ENCODE measurements at regions not wholly inside any gene's neighbourhood (a gene's known extent, or its start where the extent isn't known, plus 50 kb on each side); places are given as distances from the start of the nearest gene placed in this dataset.
"Not testable (repeated sequence)": the region's sequence is repeated elsewhere in the genome, so short reads cannot be mapped to it uniquely, and the experiment has no call there.

DNA sequence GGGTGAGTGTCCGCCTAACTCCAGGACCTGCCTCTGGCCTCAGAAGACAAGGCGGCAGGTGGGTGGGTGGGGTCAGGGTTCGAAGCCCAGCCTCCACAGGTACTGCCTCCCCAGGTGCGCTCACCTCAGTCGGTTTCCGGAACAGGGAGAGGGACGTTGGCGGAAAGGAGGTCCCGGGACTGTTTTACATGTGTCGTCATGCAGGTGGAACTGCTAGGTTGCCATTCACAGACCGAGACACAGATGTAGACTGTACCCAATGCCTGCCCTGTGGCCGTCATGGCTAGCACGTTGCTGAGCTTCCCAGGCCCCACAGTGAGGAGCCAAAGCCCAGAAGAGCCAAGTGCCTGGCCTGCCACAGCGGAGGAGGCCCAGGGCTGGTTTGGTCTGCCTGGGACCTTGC, 284.0 kb upstream of the HS6ST1 start:
- DNase-seq = no peak

DNA sequence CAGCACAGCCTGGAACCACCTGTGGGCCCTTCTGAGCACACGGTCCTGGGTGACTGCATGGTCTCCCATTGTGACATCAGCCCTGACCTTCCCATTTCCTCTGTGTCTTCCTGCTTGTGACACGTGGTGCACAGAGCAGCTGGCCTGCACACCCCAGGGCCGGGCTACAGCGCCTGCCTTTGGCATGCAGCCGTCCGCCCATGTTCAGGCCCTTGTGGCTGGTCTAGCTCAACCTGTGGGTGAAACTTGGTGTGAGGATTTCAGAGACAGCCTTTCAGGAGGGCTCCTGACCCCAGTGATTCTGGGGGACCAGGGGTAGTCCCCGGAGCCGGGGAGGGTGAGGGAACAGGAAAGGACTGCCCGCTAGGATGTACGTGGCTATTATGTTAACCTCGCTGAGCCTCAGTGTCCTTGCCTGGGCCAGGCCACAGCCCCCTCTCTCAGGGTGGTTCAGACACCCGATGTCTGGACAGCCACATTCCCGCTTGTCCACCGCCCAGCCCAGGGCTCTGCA, 284.8 kb upstream of the HS6ST1 start:
- no peak for DNase-seq

DNA sequence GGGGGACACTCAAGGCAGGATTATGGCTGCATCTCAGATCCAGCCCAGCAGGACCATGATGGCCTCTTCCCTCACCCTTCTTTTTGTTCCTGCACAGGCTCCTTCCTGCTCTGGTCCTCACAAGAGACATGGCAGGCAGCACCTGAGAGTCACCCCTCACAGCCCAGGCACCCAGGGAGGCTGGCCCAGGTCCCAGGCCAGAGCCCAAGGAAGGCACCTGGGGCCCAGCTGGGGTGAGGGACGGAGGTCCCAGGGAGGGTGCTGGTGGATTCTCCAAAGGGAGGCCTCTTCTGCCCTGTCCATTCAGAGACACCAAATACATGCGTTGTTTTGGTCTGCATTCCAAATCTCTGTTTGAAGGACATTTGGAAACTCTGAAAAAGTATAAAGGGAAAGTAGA, 285.4 kb upstream of the HS6ST1 start:
- no peak for DNase-seq

DNA sequence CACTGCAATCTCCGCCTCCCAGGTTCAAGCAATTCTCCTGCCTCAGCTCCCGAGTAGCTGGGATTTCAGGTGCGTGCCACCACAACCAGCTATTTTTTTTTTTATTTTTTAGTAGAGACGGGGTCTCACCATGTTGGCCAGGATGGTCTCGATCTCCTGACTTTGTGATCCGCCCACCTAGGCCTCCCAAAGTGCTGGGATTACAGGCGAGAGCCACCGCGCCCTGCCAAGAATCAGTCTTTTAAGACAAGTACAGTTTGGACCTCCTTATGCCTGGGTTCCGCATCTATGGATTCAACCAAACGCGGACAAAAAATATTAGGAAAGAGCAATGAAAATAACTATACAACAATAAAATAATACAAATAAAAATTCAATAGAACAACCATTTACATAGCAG, 285.9 kb upstream of the HS6ST1 start:
- DNase-seq = not testable (repeated sequence)

DNA sequence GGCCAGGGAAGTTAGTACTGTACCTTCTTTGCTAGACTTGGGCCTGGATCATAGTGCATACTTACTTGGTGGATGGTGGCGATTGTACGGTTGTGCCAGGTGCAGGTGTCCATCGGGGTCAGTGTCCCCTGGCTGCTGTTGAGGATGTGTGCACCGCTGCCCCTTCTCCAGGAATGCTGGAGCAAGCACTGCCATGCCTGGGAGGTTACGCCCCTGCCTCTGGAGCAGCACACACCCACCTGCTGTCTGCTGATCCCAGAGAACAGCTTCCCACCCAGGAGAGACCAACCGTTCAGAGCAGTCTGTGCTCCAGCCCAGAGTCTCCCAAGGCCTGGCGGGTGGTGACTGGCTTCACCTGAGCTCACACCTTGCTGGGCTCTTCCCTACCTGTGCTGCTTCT, 286.8 kb upstream of the HS6ST1 start:
- no peak for DNase-seq

DNA sequence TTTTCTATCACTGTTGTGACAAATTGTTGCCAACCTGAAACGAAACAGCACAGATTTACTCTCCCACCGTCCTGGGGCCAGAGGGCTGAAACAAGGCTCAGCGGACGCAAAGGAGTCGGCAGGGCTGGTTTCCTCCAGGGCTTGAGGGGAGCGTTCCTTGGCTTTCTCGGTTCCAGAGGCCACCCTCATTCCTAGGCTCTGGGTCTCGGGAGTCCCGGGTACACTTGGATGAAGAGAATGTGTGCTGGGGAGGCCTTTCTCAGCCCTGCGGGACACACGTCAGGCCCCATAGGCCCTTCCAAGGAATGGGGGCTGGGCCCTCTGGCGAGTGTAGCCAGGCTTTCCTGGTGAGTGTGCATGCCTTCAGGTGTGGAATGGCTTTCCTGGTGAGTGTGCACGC, 287.3 kb upstream of the HS6ST1 start:
- no peak for DNase-seq

DNA sequence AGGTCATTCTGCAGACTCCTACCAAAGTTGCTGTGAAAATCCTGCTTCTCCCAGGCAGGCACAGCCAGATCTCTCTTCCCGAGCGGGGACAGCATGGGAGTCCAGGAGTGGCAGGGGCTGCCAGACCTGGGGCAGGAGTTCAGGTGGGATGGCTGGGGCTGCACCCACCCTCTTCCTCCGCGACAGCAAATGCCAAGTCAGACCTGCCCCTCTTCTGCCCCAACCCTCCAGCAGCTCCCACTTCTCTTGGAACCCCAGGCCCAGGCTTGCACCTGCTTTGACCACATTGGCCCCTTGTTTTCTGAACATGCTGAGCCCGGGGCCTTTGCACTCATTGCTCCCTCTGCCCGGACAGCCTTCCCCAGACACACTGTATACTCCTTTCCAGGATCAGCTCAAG, 288.2 kb upstream of the HS6ST1 start:
- no peak for DNase-seq

DNA sequence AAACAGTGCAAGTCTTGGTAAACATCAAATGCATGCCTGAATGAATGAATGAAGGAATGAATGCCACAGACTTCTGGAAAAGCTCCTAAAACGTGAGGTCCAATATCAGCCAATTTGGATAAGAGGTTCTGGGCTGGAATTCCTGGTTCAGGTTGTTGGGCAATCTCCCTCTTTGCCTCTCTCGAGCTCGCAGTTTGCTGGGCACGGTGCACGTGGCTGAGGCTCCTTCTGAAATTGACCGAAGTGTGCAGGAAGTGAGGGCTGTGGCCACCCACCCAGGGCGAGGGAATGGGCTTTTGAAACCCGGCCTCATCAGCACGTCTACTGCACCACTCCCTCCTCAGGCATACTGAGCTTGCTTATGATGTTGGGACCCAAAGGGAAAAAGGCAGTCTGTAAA, 288.8 kb upstream of the HS6ST1 start:
- DNase-seq = no peak

DNA sequence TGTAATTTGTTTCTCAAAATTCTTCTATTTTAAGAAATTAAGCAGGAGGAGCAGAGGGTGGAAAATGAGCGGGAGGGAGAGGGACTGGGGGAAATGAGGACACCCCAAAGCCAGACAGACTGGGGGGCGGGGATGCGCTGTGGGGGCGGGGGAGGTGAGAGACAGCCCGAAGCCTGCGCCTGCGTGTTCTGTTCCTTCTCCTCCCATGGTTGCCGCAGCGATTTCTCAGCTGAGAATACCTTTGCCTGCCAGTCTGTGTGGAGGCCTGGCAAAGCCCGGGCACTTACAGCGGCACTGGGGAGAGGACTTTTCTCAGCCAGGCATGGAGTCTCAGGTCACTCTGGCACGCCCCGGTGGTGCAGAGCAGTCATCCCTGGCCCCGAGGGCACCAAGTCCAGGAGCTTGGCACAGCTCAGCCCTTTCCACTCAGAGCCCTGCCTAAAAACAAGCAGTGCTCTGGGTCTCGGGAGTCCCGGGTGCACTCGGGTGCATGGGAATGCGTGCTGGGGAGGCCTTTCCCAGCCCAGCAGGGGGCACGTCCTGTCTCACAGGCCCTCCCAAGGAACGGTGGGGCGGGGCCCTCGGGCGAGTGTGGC, 289.3 kb upstream of the HS6ST1 start:
- DNase-seq = no peak

DNA sequence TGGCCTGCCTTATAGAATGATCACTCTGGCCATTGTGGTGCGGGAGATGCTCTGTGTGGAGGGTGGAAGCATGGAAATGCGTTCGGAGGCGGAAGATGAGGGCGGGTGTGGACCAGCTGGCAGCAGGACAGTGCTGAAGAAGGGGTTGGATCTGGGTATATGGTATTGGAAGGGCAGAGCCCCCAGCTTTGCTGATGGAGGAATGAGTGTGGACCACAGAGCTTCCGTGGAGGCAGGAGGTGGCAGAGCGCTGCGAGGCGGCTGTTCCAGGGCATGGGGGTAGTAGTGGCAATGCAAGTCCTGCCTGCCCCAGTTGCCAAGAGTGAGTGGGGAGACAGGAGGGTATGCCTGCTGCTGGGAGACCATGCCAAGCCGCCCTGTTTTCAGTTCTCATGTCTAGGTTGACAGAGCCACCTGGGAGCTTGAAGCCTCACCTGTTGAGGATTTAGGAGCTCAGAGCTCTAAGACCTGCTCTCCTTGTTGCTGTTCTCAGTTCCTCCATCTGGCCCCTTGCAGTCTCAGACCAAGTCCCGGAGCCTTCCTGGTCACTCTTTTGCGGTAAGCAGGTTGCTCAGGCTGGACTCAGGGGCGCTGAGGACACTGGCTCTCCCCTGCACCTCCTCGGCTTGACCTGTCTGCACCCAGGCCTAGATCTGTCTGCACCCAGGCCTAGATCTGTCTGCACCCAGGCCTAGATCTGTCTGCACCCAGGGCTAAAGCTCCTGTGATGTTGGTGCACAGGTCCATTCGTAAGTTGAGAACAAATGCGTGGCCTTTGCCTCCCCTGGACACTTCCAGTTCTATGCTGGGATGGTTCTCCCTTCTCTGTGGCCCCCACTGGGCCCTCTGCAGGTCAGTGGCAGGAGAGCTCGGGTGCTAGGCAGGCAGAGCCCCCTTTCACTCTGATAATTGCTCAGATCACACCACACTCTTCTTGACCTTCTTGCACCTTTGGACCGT, 290.5 kb upstream of the HS6ST1 start:
- DNase-seq = no peak

DNA sequence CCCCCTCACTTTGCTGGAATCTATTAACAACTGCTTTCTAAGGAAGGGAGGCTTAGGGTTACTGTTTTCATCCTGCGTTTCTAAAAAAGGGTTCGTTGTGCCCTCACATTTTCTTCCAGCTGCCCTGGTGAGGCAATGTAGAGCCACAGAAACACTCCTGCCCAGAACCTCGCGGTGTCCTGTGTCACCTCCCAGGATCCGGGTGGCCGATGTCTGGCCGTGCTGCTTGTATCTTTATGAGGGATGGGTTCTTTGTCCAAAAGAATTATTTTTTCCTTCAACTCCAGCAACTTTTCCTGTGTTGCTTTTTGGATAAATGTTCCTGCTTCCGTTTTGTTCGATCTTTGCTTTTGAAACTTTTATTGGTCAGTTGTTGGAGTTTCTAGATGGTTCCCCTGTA, 291.8 kb upstream of the HS6ST1 start:
- DNase-seq = no peak

DNA sequence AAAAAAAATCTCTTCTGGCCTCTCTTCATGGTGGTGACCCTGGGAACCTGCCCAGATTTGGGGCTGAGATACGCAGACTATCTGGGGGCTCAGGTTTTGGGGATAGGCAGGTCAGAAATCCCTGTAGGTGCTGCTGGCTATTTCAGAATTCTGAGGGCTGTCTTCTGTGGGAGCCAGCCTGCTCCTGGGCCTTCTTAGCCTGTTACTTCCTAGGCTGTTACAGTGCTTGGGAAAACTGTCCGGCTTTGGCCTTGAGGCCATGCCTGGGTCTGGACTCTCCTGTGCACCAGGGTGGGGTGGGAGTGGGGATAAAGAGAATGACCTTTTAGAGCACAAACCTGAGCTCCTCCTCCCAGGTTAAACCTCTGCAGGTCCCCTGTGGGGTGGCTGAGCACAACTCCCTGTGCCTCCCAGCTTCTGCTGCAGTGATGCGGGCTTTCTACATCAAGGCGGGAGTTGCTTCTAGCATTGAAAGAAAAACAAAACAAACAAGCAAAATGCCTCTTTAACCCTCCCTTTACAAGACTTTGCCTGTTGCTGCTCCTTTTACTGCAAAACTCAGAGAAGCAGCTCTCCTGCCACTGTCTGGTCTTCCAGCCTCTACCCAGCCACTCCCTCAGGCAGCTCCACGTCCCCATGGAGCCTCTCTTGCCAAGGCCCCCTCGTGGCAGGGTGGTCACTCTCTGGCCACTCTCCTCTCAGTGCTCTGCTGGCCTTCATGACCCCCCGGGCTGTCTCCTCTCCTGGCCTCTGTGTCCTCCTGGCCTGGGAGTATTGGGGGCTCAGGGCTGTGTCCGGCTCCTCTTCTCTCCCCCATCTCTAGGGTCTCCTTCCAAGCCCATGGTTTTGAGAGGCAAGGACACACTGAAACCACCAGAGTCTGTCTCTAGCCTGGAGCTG, 293.0 kb upstream of the HS6ST1 start:
- no peak for DNase-seq

DNA sequence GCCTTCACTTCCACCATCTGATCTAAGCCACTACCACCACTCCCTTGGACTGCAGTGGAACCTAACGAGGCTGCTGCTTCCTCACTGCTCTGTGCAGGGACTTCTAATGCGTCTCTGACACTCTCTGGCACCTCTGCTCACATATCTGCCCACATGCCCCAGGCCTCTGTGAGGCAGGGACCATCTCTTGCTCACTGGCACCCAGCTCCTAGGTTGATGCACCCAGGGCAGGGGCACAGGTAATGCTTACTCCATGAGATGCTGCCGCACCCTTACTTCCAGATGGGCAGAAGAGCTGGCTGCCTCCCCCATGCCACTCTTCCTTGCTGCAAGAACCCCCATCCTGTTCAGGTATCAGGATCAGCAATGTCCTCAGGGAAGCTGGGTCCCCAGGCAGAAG, 294.0 kb upstream of the HS6ST1 start:
- DNase-seq = no peak

DNA sequence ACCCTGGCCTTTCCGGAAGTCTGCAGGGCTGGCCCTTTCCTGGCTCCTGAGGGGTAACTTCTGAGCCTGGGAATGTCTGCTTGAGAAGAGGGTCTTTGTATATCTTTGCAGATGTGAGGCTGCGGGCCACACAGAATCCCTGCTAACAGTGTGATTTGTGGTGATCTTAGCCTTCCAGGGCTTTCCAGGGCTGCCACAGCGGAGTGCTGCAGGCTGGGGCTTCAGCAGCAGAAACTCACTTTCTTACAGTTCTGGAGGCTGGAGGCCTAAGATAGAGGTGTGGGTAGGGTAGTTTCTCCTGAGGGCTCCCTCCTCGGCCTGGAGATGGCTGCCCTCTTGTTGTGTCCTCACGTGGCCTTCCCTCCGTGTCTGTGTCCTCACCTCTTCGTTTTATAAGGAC, 294.7 kb upstream of the HS6ST1 start:
- DNase-seq = no peak

DNA sequence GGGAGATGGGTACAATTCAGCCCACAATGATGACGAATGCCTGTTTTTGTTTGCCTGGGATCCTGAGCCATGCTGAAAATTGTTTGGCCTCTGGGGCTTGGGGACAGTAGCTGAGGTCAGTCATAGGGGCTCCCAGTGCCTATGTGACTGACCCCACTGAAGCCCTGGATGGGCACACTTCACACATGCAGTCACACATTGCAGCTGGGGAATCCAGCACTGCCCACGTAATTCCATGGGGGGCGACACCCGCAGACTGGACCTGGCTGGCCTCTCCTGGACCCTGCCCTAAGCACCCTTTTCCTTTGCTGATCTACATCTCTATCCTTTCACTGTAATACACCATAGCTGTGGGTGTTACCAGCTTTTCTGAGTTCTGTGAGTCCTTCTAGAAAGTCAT, 295.2 kb upstream of the HS6ST1 start:
- no peak for DNase-seq

DNA sequence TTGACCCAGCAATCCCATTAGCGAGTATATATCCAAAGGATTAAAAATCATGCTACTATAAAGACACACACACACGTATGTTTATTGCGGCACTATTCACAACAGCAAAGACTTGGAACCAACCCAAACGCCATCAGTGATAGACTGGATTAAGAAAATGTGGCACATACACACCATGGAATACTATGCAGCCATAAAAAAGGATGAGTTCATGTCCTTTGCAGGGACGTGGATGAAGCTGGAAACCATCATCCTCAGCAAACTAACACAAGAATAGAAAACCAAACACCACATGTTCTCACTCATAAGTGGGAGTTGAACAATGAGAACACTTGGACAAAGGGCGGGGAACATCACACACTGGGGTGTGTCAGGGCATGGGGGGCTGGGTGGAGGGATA, 296.2 kb upstream of the HS6ST1 start:
- not testable (repeated sequence) for DNase-seq

DNA sequence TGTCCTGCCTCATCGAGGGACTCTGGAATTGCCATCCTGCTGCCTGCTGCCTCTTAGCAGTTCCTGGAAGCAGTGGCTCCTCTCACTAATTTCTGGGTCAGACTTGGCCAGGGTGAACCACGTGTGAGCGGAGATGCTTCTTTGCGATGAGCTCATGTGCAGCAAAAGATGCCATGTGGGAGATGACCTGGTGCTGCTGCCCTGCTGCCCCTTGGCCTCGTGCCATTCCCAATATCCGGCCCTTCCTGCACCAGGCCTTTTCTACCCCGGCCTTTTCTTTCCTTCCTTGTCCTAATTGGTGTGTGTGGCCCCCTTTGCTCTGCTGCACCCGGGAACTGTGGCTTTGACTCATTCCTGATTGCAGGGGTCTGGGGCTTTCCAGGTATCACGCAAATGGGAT, 296.9 kb upstream of the HS6ST1 start:
- DNase-seq = no peak

DNA sequence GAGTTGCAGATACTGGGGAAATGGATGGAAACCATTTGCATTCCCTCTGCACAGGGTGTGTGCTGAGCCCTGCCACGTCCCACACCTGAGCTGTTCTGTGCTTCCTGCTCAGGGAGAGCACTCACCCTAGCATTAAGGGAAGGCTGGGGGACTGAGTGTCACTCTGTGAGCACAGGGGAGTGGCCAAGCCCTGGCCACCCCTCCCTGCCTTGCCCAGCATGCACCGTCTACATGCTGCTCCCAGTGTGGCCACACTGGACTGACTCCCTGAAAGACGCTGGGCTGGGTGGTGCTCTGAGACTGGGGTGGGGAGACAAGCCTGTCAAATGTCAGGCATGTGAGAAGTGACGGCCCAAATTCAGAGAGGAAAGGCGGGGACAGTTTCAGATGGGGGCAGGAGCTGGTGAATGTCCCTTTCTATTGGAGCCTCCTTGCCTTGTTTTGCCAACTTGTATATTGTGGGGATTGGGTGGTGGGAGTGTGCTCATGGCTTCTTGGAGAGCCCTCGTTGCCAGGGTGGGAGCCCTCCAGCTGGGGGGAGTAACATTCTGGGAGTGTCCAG, 298.4 kb upstream of the HS6ST1 start:
- DNase-seq = no peak

DNA sequence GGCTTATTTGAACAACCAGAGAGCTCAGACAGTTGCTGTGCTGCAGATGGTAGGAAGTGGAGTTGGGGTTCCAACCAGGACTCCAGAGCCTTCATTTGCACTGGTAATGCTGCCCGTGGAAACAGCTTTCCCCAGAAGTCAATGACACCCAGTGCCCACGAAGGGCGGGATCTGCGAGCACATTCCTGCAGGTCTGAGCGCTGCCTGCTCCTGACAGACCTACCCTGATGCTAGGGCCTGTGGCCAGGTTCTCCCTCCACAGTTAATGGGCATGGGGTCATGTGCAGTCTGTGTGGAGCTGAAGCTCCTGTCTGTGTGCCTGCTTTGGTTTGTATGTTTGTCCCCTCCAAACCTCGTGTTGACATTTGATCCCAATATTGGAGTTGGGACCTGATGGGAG, 299.0 kb upstream of the HS6ST1 start:
- DNase-seq = no peak

DNA sequence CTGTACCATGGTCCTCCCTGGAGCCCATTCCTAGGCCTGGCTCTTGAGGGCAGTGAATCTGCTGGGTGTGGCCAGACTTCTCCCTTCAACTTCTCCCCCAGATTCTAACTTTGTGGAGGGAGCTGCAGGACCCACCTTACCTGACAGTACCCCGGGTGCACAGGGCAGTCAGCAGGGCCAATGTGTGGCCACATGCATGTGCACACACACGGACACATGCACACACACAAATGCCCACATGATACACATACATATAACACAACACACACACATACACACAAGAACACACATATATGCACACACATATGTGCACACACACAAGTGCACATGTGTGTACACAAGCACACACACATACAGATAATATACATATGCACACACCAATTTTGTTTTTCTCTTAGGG, 300.0 kb upstream of the HS6ST1 start:
- DNase-seq = no peak

DNA sequence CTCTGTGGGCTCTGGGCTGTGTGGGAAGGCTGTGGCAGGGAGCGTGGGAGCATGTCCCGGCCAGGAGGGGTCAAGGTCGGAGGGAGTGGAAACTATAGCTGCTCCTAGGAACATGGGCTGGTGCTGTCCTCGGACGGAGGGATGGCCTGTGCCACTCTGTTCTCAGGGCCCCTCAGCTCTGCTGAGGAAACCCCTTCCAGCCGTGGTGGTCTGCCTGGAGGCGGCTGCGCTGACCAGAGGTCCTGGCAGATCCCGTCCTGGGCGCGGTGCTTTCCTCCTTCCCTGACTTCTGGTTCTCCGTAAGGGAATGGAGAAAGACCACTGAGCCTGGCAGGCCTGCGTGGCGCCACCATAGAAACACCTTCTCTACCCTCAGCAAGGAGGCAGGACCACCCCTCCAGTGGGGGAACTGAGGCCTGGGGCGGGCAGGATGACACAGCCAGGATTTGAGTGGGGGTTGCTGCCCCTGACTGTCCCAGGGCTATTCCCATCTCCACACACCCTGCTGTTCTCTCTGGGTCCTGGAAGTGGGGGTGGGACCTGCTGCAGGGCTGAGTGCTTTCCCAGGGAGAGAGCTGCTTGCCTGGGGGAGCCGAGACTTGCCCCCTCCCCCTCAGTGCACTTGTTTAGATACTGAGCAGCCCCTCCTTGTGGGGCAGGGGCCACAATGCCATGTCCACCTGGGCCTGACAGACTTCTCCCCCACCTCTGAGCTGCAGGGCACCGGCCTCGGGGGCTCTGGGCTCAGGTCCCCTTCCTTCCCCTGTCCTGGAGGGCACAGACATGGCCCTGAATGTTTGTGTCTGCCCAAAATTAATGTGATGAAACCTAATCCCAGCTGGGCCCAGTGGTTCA, 301.0 kb upstream of the HS6ST1 start:
- no peak for DNase-seq

DNA sequence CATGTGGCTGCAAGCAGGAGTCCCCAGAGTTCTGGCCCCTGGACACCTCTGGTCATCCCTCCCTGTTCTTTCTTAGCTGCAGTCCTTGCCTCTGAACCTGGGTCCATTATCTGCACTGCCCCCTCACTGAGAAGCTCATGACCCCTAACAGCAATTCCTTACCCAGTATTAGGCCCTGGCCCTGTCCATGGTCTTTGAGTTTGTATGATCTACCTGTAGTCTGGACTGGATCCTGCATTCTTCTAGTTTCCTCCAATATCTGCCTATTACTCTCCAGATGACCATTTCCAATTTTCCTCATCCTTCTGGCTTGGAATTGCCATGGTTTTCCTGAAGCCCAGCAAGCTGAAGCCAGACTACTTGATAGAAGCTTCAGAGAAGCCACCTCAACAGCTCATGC, 302.4 kb upstream of the HS6ST1 start:
- no peak for DNase-seq

Measured in HCEC 1CT (cell line).